ENCODE measurements at regions not wholly inside any gene's neighbourhood (a gene's known extent, or its start where the extent isn't known, plus 50 kb on each side); places are given as distances from the start of the nearest gene placed in this dataset.

- ATAC-seq (peak; percentile 61), DNase-seq (ENCODE audit: low spot score) (peak; percentile 12)
- no peak overlapping the region for H3K27ac Mint-ChIP-seq
- no peaks in the 10 kb centered on the region for H3K36me3 Mint-ChIP-seq
- POLR2A ChIA-PET = no interaction called here
- TF ChIP-seq ZNF263 (CRISPR knock-in tag; IDR thresholded peaks at IDR 0.05; ENCODE audit: low read depth) (no peak), ATF1 (CRISPR knock-in tag; IDR thresholded peaks at IDR 0.05) (no peak), ZNF396 (CRISPR knock-in tag; IDR thresholded peaks at IDR 0.05; ENCODE audit: borderline replicate concordance) (no peak), NR2C2 (CRISPR knock-in tag; IDR thresholded peaks at IDR 0.05) (no peak), CTCF (IDR thresholded peaks at IDR 0.05) (peak; percentile 33; the same call in 1 of the 2 replicates)
- CTCF ChIA-PET = no interaction called here
- H3K4me3 Mint-ChIP-seq = no peak overlapping the region
- 0 out of 2 replicates have a peak, but pooled peaks cover 3% of the 10 kb centered on the region for H3K4me1 Mint-ChIP-seq
- no peaks in the 10 kb centered on the region for H3K9me3 Mint-ChIP-seq
- H3K27me3 Mint-ChIP-seq (ENCODE audit: low read depth) = no peaks in the 10 kb centered on the region
Measured at GRCh38 chr12:61538951-61539350, 721.3 kb upstream of the USP15 start.

GRCh38 chr12:61542551-61542950, 717.7 kb upstream of the USP15 start:
- ChIA-PET POLR2A (no interaction called here), CTCF (no interaction called here)
- TF ChIP-seq ARID4B (CRISPR knock-in tag; IDR thresholded peaks at IDR 0.05; ENCODE audit: borderline replicate concordance) (no peak), ERG (CRISPR knock-in tag; IDR thresholded peaks at IDR 0.05) (no peak), ATF6 (CRISPR knock-in tag; IDR thresholded peaks at IDR 0.05) (no peak), E2F1 (CRISPR knock-in tag; IDR thresholded peaks at IDR 0.05) (no peak), ZNF425 (CRISPR knock-in tag; conservative IDR thresholded peaks at IDR 0.05) (no peak), CREB1 (CRISPR knock-in tag; IDR thresholded peaks at IDR 0.05) (no peak), ZNF281 (CRISPR knock-in tag; IDR thresholded peaks at IDR 0.05) (no peak), PRRX2 (CRISPR knock-in tag; IDR thresholded peaks at IDR 0.05) (no peak)
- no peak for ATAC-seq
- H3K36me3 Mint-ChIP-seq = 0 out of 2 replicates have a peak, but pooled peaks cover 2% of the 10 kb centered on the region
- DNase-seq (ENCODE audit: low spot score) = no peak
- H3K4me1 Mint-ChIP-seq = peaks cover 13% of the 10 kb centered on the region
- peaks cover 11% of the 10 kb centered on the region for H3K9me3 Mint-ChIP-seq
- no peaks in the 10 kb centered on the region for H3K27me3 Mint-ChIP-seq (ENCODE audit: low read depth)
- no peak overlapping the region for H3K27ac Mint-ChIP-seq
- no peak overlapping the region for H3K4me3 Mint-ChIP-seq
